ENCODE measurements at regions not wholly inside any gene's neighbourhood (a gene's known extent, or its start where the extent isn't known, plus 50 kb on each side); places are given as distances from the start of the nearest gene placed in this dataset.

DNA sequence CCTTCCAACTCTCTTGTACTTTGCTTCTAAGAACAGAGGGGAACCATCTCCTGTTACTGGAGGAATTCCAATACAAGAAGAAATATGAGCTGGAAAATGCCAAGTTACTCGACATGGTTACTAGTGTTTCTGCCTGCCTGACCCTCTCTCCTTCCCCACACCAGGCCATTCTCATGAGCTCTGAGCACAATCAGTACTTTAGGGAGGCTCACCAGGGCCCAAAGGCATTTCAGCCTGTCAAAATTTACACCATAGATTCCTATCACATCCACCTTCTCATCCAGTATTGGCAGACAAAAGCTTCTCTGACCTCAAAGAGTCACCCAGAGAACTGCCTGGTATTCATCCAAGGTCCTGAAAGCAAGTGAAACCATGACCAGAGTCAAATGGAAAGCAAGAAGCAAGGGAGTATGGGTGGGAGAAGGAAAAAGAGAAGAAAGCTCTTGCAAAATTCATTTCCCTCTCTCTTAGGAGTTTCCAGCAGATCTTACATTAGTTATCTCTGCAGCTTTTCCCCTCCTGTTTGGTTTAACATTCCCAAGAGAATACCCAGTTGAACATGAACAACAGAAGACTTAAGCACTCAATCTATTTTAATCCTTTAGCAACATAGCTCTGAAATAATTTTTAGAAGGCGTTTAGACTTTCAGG, 58.7 kb upstream of the NCAM1 start:
- Histone ChIP-seq H3K27ac (no peak overlapping the region), H3K9me3 (ENCODE audit: severe bottlenecking) (no peaks in the 10 kb centered on the region), H3K4me3 (ENCODE audit: low read depth, low read length) (no peak overlapping the region), H3K36me3 (no peaks in the 10 kb centered on the region), H3K27me3 (ENCODE audit: insufficient read depth, low read depth, severe bottlenecking) (no peaks in the 10 kb centered on the region)
- no peak for TF ChIP-seq CTCF (IDR thresholded peaks at IDR 0.05; ENCODE audit: low read depth, low read length)
- DNase-seq = no peak

- Histone ChIP-seq H3K36me3 (no peaks in the 10 kb centered on the region), H3K4me3 (ENCODE audit: low read depth, low read length) (no peak overlapping the region), H3K27ac (no peak overlapping the region), H3K27me3 (ENCODE audit: insufficient read depth, low read depth, severe bottlenecking) (no peaks in the 10 kb centered on the region), H3K9me3 (ENCODE audit: severe bottlenecking) (no peaks in the 10 kb centered on the region)
- no peak for DNase-seq
- no peak for TF ChIP-seq CTCF (IDR thresholded peaks at IDR 0.05; ENCODE audit: low read depth, low read length)
These were observed 57.9 kb upstream of the NCAM1 start for GRCh38 chr11:112903340-112903739.

DNA sequence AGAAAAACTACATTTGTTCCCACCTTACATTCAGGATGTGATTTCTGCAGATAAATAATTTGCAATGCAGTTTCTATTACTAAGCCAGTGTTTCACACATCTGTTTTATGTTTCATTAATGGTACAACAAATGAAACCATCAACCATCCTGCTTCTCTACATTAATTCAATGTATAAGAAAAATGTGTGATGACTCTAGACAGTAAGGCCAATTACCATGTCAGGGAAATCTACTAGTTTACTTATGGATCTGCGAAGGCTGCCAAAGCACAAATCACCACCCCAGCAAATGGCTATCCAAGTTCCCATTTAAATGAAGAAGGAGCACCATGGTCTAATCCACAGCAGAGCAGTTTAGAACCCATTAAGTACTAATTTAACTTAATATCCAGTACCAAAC, 50.1 kb upstream of the NCAM1 start:
- no peak overlapping the region for H3K4me3 ChIP-seq (ENCODE audit: low read depth, low read length)
- H3K27me3 ChIP-seq (ENCODE audit: insufficient read depth, low read depth, severe bottlenecking) = no peaks in the 10 kb centered on the region
- no peak for TF ChIP-seq CTCF (IDR thresholded peaks at IDR 0.05; ENCODE audit: low read depth, low read length)
- no peaks in the 10 kb centered on the region for H3K36me3 ChIP-seq
- no peak overlapping the region for H3K27ac ChIP-seq
- no peaks in the 10 kb centered on the region for H3K9me3 ChIP-seq (ENCODE audit: severe bottlenecking)
- DNase-seq = no peak
